ENCODE measurements at regions not wholly inside any gene's neighbourhood (a gene's known extent, or its start where the extent isn't known, plus 50 kb on each side); places are given as distances from the start of the nearest gene placed in this dataset.

DNA sequence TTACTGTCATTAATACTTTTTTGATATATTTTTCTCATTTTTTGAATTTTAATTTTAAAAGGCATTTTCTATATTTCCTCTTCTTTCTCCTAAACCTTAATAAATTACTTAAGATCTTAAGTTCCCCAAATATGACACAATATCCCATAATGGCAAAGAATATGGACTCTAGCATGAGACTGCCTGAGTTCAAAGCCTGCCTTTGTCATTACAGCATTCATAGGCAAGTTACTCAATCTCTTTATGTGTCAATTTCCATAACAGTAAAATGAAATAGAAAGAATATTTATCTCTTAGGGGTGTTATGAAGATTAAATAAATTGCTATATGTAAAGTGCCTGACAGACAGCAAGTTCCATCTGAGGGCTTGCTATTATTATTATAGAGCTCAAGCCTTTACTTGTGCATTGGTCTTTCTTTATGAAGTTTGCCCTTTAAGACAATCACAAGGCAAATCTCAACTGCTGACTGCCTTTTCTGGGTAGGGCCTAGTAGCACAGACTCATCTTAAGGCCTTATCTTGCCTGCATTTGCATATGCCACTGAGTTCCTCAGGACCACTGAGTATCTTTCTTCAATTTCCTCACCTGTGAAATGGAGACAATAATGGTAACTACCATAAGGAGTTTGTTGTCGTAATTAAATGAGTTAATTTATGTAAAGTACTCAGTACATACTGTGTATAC lies 231.0 kb downstream of the NRIP1 start:
- TF ChIP-seq SIN3A (IDR thresholded peaks at IDR 0.05; ENCODE audit: borderline replicate concordance, insufficient read depth, low read length) (no peak), POLR2AphosphoS5 (IDR thresholded peaks at IDR 0.05; ENCODE audit: low read depth, low read length) (no peak), FOXP2 (optimal IDR thresholded peaks at IDR 0.05; ENCODE audit: borderline replicate concordance, extremely low read depth, extremely low read length, insufficient read depth) (no peak)
- TF ChIP-seq, protein P1, sequence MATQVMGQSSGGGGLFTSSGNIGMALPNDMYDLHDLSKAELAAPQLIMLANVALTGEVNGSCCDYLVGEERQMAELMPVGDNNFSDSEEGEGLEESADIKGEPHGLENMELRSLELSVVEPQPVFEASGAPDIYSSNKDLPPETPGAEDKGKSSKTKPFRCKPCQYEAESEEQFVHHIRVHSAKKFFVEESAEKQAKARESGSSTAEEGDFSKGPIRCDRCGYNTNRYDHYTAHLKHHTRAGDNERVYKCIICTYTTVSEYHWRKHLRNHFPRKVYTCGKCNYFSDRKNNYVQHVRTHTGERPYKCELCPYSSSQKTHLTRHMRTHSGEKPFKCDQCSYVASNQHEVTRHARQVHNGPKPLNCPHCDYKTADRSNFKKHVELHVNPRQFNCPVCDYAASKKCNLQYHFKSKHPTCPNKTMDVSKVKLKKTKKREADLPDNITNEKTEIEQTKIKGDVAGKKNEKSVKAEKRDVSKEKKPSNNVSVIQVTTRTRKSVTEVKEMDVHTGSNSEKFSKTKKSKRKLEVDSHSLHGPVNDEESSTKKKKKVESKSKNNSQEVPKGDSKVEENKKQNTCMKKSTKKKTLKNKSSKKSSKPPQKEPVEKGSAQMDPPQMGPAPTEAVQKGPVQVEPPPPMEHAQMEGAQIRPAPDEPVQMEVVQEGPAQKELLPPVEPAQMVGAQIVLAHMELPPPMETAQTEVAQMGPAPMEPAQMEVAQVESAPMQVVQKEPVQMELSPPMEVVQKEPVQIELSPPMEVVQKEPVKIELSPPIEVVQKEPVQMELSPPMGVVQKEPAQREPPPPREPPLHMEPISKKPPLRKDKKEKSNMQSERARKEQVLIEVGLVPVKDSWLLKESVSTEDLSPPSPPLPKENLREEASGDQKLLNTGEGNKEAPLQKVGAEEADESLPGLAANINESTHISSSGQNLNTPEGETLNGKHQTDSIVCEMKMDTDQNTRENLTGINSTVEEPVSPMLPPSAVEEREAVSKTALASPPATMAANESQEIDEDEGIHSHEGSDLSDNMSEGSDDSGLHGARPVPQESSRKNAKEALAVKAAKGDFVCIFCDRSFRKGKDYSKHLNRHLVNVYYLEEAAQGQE (IDR thresholded peaks at IDR 0.05; ENCODE audit: insufficient read depth in 1 of 2, low read depth in 2 of 2, low read length in 2 of 2): no peak

Measured in PFSK-1 (cell line).